GM18505 (cell line): ENCODE measurements at regions not wholly inside any gene's neighbourhood (a gene's known extent, or its start where the extent isn't known, plus 50 kb on each side); places are given as distances from the start of the nearest gene placed in this dataset.
"Not testable (repeated sequence)": the region's sequence is repeated elsewhere in the genome, so short reads cannot be mapped to it uniquely, and the experiment has no call there.

Experiments
- ATAC-seq: cut with Tn5 transposase; IDR thresholded peaks from one replicate; pipeline ENCODE4 v1.9.1; 2021; ENCODE audit not compliant: unreplicated experiment
- POLR2A ChIP-seq: IDR thresholded peaks from 4 replicates; pipeline ENCODE4 v1.6.1; 2011; ENCODE audit warnings: borderline replicate concordance; ENCODE audit not compliant: insufficient read depth, insufficient read length; ENCODE audit errors: extremely low read depth

DNA sequence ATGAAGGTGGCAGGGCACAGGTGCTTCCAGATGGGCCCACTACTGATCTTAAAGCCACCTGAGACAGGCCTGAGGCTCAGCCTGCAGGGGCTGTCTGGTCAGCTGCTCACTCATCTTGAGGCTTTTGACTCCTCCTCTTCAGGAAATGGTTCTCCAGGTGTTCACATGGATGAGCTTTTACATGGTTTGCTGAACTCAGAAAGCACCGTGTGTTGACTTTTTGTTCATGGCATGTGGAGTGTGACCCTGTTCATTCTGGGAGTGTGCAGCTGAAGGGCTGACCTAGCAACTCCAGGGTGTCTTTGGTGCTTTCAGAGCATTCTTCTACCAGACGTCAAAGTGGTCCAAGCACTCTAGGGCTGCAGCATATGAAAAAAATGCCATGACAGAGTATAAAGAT is 111.1 kb downstream of the CCNG2 start:
- no peak for ATAC-seq
- TF ChIP-seq POLR2A: no peak

GRCh38 chr4:77269505-77269904 is 112.5 kb downstream of the CCNG2 start:
- no peak for ATAC-seq
- no peak for TF ChIP-seq POLR2A

- no peak for TF ChIP-seq POLR2A
- no peak for ATAC-seq
Measured at GRCh38 chr4:77273412-77273811, 116.4 kb downstream of the CCNG2 start.

GRCh38 chr4:77279114-77279513 is 122.1 kb downstream of the CCNG2 start:
- ATAC-seq: not testable (repeated sequence)

GRCh38 chr4:77282305-77282704 is 125.3 kb downstream of the CCNG2 start:
- TF ChIP-seq POLR2A: no peak
- ATAC-seq: no peak

GRCh38 chr4:77284036-77284435 is 127.0 kb downstream of the CCNG2 start:
- no peak for TF ChIP-seq POLR2A
- no peak for ATAC-seq

DNA sequence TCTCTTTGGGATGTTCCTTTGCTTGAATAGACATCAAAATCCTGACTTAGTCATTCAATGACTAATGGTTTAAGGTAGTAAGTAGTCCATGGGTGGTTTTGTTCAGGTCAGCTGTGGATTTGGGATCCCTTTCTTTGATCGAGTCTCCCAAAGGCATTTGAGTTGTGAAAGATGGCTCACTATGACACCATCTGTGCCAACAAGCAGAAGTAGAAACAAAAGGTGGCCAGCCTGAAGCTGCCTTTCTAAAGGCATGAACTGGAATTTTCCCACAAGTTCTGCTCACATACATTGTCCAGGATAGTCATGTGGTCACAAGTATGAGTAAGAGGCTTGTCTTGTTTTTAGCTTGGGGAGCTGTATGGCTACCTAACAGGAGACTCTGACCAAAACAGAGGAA is 129.9 kb downstream of the CCNG2 start:
- TF ChIP-seq POLR2A: no peak
- no peak for ATAC-seq

- no peak for ATAC-seq
- no peak for TF ChIP-seq POLR2A
Measured at GRCh38 chr4:77293426-77293825, 136.4 kb downstream of the CCNG2 start.

- ATAC-seq: not testable (repeated sequence)
Measured at GRCh38 chr4:77300996-77301395, 144.0 kb downstream of the CCNG2 start.

- ATAC-seq: no peak
- TF ChIP-seq POLR2A: no peak
Measured at GRCh38 chr4:77305766-77306165, 148.8 kb downstream of the CCNG2 start.

GRCh38 chr4:77306496-77306895 is 149.5 kb downstream of the CCNG2 start:
- no peak for TF ChIP-seq POLR2A
- ATAC-seq: no peak

DNA sequence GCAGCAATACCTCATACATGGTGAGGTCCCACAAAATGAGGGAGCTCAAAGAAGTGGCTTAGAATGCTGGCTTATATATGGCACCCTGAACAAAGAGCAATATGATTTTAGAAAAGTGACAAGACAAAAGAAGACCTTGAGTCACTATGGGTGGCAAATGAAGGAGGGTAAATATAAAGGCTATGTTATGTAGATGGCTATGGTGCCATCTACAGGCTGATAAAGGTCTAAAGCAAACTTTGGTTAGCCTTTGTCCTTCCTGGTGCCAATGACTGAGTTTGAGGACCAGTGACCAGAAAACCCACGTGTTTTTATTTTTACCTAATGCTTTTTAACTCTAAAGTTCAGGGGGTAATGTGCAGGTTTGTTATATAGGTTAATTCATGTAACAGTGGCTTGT is 151.8 kb downstream of the CCNG2 start:
- no peak for ATAC-seq
- TF ChIP-seq POLR2A: no peak

DNA sequence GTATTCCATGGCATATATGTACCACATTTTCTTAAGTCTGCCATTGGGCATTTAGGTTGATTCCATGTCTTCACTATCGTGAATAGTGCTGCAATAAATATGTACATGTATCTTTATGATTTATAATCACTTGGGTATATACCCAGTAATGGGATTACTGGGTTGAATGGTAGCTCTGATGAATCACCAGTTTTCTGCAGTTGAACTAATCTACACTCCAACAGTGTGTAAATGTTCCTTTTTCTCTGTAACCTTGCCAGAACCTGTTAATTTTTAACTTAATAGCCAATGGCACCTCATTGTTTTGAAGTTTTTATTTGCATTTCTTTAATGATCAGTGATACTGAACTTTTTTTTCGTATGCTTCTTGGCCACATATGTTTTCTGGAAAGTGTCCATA is 152.5 kb downstream of the CCNG2 start:
- ATAC-seq: no peak
- no peak for TF ChIP-seq POLR2A

GRCh38 chr4:77310931-77311330 is 153.9 kb downstream of the CCNG2 start:
- ATAC-seq: no peak
- no peak for TF ChIP-seq POLR2A

- TF ChIP-seq POLR2A: no peak
- no peak for ATAC-seq
Measured at GRCh38 chr4:77314697-77315096, 157.7 kb downstream of the CCNG2 start.
